Upper lobe of left lung (tissue), 4 donors: ENCODE measurements at regions not wholly inside any gene's neighbourhood (a gene's known extent, or its start where the extent isn't known, plus 50 kb on each side); places are given as distances from the start of the nearest gene placed in this dataset.

Source experiments
- CTCF ChIP-seq, 6 experiments: fragments of 450-650 bp in 4 of 6; fragments of 200-600 bp in 2 of 6; sonication (generic) in 2 of 6; IDR thresholded peaks; one replicate each; pipeline ENCODE4 v1.5.1; 2016 to 2019; ENCODE audit warnings: antibody characterized with exemption in 6 of 6
- POLR2A ChIP-seq, 4 donors: fragments of 450-650 bp; IDR thresholded peaks; one replicate each; pipeline ENCODE4 v1.5.1; 2016 to 2017; ENCODE audit warnings: antibody characterized with exemption in 4 of 4, mild to moderate bottlenecking in 2 of 4

- TF ChIP-seq CTCF (IDR thresholded peaks at IDR 0.05) (no peak), POLR2A (IDR thresholded peaks at IDR 0.05) (no peak)
Measured at GRCh38 chr2:10208736-10209135, 86.2 kb downstream of the RRM2 start.
